ENCODE measurements at regions not wholly inside any gene's neighbourhood (a gene's known extent, or its start where the extent isn't known, plus 50 kb on each side); places are given as distances from the start of the nearest gene placed in this dataset.
"Not testable (repeated sequence)": the region's sequence is repeated elsewhere in the genome, so short reads cannot be mapped to it uniquely, and the experiment has no call there.

DNA sequence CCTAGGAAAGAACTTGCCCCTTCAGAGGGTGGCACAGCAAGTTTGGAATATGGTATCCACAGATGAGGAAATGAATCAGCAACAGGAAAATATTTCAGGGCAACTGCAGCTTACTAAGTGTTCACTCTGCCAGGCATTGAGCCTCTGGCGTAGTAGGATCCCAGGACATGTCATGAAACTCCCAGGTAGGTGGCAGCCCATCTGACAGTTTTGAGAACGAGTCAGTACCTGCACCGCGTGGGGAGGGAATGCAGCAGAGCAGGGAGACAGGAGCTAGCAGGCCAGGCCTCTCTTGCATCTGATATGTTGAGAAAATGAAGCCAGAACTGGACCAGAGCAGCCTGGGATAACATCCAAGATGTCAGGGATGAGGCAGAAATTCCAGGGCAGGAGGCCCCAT lies 208.6 kb downstream of the BCL2L11 start:
- DNase-seq (ENCODE audit: low spot score); in situ Hi-C loops (cut with MboI; ENCODE audit: low sequenced_read_pairs, unreplicated experiment): not testable (repeated sequence)

DNA sequence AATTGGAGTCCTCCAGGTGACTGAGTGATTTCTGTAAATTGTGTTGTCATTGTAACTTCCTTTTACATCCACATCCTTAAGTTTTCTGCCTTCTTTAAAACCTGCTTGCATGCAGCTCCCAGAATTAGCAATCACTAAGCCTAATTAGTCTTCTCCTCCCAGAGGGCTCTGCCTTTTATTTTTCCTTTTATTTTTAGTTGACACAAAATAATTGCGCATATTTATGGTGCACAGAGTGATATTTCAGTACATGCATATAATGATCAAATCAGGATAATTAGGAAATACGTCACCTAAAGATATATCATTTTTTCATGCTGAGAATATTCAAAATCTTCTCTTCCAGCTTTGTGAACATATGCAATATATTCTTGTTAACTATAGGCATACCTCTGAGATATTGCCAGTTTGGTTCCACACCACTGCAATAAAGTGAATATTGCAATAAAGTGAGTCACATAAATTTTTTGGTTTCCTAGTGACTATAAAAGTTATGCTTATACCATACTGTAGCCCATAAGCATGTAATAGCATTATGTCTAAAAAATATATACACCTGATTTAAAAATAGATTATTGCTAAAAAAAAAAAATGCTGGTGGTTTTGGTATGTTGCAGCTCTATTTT lies 210.5 kb downstream of the BCL2L11 start:
- in situ Hi-C loops (cut with MboI; ENCODE audit: low sequenced_read_pairs, unreplicated experiment), result not testable (repeated sequence)

DNA sequence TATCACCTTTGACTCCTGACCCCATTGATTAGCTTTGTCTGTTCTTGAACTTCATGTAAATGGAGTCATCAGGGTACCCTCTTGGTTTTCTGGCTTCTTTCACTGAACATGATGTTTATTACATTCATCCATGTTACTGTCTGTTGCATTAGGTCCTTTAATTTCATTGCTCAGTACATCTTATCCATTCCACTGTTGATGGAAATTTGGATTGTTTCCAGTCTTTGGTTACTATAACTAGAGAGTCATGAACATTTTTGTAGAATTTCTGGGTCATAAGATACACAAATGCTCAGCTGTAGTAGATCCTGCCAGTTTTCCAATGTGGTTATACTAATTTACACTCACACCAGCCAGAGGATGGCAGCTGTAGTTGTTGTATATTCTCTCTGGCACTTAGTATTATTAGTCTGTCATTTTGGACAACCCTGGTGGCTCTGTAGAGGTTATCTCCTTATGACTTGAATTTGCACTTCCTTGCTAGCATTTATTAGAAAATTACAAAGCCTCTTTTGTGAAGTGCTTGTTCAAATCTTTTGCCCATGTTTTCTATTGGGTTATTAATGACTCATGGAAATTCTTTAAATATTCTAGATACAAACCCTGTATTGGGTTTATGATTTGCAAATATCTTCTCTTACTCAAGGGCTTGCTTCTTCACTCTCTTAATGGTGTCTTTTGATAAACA lies 214.7 kb downstream of the BCL2L11 start:
- DNase-seq (ENCODE audit: low spot score); in situ Hi-C loops (cut with MboI; ENCODE audit: low sequenced_read_pairs, unreplicated experiment): not testable (repeated sequence)

More for the DNA sequence above, 210.5 kb downstream of the BCL2L11 start:
- DNase-seq (ENCODE audit: low spot score), result not testable (repeated sequence)

DNA sequence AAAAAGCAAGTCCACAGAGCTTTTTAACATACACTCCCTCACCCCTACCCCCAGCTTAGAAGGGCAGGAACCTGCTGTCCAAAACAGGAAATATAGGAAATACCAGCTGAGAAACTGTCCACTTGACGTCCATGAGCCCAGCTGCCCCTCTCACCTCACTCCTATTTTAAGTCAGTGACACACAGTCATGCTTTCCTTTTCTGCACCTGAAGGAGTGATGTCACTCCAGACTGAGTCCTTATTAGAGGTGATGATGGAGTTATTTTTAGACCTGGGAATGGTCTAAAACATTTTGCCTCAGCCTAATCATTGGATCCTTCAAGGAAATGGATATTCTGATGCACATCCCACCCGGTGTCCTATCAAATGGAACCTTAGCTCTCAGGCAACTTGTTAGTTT lies 217.8 kb downstream of the BCL2L11 start:
- DNase-seq (ENCODE audit: low spot score); in situ Hi-C loops (cut with MboI; ENCODE audit: low sequenced_read_pairs, unreplicated experiment): not testable (repeated sequence)

DNA sequence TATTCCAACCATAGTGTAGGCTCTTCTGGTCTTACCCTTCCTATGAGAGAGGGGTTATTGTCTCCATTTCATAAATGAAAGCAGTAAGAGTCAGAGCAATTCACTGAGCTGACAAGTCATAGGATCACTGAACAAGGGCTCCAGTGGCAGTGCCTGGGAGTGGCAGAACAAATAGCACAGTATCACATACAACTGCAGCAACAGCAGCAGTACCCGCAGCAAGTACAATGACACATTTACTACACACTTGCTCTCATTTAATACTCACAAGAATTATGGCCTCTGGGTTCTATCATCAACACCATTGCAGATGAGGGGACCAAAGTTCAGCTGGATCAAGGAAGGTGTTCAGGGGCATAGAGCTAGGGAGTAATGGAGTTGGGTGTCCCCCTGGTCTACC lies 218.8 kb downstream of the BCL2L11 start:
- in situ Hi-C loops (cut with MboI; ENCODE audit: low sequenced_read_pairs, unreplicated experiment); DNase-seq (ENCODE audit: low spot score): not testable (repeated sequence)

DNA sequence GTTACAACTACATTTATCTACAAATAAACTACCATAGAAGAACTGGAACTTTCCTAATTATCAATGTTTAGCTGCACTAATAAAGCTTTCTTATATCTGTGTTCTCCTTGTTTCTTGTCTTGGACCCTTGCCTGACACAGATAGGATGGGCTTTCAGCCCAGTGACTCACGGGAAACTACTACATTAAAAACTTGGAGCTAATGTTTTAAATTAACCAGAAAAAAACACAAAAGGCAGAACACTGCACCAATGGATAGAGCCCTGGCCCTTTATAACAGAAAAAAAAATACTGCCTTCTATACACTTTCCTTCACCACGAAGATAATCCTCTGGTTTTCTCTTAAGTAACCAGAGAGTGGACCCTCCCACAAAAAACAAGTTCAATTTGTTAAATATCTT lies 223.9 kb downstream of the BCL2L11 start:
- in situ Hi-C loops (cut with MboI; ENCODE audit: low sequenced_read_pairs, unreplicated experiment); DNase-seq (ENCODE audit: low spot score): not testable (repeated sequence)

DNA sequence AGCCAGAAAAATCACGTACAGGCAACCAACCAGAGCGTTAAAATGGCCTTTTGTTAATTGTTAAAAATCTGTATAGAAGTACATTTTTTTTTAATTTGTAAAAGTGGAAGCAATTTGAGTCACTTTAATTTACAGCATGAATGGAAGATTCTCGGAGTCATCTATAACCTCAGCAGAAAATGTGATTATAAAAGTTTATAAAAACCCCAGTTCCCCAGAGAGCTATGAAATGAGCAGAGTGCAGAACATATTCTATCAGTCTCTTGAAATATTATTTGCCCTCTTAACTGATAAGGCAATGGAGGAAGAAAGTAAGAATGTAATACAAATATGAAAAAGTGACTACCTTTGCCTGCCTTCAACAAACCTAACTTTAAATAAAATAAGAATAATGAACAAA lies 224.7 kb downstream of the BCL2L11 start:
- in situ Hi-C loops (cut with MboI; ENCODE audit: low sequenced_read_pairs, unreplicated experiment); DNase-seq (ENCODE audit: low spot score): not testable (repeated sequence)

DNA sequence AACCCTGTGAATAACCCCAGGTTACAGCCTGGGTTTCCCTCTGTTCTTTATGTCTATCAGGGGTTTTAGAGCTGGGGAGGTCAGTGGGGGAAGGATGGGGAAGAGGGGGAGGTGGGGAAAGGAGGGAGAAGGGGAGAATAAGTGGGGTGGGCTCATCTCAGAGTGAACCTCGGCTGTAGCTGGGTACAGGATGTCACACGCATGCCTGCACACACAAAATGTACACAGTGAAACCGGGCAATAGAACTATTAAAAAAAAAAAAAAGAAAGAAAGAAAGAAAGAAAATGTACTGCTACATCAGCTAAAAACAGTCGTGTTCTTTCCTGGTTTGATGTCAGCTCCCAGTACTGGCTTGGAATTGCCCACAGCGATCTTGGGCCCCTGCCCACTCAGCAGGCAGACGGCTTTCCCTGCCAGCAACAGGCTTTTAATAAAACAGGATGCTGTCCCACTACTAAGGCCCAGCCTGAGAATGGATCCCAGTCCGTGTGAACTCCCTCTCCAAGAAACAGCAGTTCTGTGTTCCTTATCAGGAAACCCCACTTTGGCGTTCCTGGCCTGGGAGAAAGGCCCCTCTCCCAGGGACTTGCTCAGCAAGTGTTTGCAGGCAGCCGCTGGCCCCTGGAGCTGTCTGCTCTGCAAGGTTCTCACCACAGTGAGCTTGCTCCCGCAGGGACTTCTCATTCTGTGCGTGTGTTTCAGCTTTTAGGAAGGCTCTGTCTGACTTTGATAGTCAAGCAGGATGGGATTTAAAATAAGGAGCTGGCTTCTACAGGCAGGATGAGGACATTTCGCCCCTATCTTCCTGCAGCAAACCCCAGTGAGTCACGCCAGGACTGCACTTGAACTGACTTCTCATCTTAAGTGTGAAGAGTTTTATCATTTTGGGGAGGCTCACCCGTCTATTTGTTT lies 225.6 kb downstream of the BCL2L11 start:
- in situ Hi-C loops (cut with MboI; ENCODE audit: low sequenced_read_pairs, unreplicated experiment); DNase-seq (ENCODE audit: low spot score): not testable (repeated sequence)

DNA sequence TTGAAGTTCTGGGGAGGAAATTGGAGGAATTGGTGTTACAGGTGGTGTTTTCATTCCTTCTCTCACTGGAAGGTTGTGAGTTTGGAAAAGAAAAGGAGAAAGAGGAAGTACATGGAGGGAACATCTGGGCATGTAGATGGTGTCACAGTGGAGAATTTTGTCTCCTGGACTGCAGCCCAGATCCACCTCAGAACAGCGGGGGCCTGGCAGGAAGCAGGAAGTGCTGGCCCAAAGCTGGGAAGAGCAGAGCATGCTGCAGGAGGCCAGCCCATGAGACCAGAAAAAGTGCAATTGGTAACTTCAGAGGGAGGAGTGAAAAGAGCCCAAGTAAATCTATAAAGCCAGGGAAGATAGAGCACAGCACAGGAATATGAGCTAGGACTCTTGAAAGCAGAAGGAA lies 227.0 kb downstream of the BCL2L11 start:
- DNase-seq (ENCODE audit: low spot score); in situ Hi-C loops (cut with MboI; ENCODE audit: low sequenced_read_pairs, unreplicated experiment): not testable (repeated sequence)

DNA sequence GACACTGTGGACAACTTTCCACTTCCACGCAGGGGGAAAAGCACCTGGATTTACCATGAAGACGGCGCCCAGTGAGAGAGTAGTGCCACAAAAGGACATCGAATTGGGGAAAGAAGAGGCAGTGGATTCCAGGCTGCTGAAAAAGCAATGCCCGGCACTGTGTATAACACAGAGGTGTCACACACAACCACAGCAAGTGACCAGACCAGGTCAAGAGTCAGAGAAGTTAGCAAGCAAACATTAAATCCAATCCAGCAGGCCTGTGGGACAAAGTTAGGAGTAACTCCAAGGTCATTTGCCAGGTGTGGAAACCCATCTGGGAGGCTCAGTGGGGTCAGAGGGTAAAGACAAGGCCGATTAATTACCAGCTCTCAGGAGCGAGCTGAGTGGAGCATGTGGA lies 227.6 kb downstream of the BCL2L11 start:
- DNase-seq (ENCODE audit: low spot score); in situ Hi-C loops (cut with MboI; ENCODE audit: low sequenced_read_pairs, unreplicated experiment): not testable (repeated sequence)

DNA sequence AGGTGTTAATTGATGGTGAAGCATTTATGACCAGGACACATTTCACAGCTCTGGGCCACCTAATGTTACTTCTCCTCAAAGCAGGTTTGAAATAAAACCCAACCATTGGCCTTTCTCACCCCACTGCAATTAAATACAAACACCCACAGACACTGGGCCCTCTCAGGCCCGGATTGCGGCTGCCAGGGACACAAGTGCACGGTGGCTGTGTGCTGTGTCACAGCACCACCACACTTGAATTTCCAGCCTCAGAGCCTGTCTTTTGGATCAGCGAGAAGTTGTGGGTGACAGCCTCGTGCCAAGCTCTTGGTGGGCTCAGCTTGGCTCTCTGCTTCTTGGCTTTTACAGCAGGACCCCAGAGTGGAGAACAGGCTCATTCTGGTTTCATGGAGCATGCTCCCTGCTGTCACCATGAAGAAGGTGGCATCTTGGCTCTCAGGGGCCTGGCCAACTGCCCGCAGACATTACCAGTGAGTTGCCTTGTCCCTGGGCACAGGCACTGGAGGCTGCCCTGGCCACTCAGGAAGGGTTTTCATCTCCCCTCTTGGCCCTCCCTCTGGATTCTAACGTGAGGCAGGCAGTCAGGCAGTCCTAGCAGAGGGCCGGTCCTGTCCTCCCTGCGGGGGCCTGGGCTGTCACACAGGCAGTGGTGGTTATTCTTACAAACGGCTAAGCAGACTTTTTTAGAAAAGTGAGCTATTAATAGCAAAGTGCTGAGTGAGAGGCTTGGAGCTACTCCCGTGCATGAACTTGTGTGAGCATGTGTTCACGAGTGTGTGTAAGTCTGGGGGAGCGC lies 234.5 kb downstream of the BCL2L11 start:
- in situ Hi-C loops (cut with MboI; ENCODE audit: low sequenced_read_pairs, unreplicated experiment), result not testable (repeated sequence)

DNA sequence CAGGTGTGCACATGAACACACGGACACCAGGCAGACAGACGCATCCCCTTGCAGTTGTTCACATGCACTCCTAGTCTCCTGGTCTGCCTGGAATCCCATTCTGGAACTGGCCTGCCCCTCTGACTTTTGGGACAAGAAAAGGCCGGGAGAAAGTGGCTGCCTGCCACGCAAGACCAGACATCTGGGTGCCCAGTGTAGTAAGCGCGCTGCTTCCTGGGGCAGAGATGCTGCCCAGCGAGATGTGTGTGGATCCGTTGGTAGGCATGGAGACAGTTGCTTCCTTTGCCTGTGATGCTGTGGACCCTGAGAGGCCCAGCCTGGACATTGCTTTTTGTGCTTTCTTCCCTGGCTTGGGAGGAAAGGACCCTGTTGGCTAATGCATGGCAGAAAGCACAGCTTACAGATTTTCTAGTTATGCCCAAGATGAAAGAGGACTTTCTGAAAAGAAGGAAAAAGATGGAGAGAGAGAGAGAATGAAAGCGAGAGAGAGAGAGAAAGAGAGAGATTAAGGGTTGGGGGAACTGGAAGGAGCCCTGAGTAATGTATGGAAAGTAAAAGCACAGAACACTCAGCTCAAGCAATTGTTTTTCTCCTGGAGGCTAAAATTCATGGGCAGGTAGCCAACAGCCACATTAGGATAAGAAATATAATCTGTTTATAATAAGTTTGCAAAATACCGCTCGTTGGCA lies 235.3 kb downstream of the BCL2L11 start:
- in situ Hi-C loops (cut with MboI; ENCODE audit: low sequenced_read_pairs, unreplicated experiment), result not testable (repeated sequence)

More for the DNA sequence above, 234.5 kb downstream of the BCL2L11 start:
- DNase-seq (ENCODE audit: low spot score), result not testable (repeated sequence)

DNA sequence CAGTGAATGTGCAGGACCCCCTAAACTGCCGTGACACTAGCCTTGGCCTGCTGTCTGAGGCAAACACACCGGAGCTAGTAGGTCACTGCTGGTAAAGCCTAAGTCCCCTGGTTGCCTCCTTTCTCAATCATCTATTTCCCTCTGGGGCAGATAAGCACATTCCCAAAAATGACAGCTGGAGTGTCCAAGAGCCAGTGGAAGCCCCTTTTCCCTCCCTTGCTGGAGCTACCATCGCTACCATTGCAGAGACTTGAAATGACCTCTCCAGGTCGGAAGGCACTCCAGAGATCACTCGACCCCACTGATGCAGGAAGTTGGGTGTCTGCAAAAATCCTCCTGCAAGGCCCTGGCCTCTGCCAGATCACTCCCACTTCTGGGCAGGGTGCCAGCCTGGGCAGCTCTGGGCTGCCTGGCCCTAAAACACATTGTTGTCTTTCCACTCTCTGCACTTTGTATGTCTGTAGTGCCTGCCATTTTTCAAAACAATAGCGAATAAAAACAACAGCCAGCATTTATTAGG lies 235.9 kb downstream of the BCL2L11 start:
- in situ Hi-C loops (cut with MboI; ENCODE audit: low sequenced_read_pairs, unreplicated experiment); DNase-seq (ENCODE audit: low spot score): not testable (repeated sequence)

More for the DNA sequence above, 235.3 kb downstream of the BCL2L11 start:
- DNase-seq (ENCODE audit: low spot score), result not testable (repeated sequence)

DNA sequence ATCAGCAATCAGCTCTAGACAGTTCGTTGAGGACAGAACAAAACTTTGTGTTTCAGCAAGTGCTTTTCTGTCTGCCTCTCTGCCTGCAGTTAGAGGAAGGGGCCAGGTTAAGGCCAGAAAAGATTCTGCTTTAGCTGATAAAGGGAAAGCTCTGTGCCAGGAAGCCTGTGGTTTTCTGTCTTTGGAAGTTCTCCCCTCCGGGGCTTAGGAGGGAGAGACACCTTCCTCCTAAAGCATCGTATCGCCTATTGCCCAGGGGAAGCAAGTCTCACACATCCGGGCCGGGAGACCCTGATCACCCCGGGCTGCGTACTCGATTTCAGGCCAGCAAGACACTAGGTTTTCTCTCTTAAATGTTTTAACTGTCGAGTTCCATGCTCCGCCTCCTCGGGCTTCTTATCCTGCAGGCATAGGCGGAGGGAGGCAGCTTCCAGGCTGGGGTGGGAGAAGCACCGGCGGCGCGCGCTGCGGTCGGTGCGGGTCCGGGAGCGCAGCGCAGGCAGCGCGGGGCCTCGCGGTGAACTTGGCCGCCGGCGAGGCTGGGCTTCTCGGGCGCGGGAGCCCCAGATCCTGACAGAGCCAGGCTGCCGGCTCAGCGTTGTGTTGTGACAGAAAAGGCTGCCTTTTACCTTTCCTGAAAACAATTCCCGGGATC lies 245.4 kb downstream of the BCL2L11 start:
- DNase-seq (ENCODE audit: low spot score); in situ Hi-C loops (cut with MboI; ENCODE audit: low sequenced_read_pairs, unreplicated experiment): not testable (repeated sequence)

DNA sequence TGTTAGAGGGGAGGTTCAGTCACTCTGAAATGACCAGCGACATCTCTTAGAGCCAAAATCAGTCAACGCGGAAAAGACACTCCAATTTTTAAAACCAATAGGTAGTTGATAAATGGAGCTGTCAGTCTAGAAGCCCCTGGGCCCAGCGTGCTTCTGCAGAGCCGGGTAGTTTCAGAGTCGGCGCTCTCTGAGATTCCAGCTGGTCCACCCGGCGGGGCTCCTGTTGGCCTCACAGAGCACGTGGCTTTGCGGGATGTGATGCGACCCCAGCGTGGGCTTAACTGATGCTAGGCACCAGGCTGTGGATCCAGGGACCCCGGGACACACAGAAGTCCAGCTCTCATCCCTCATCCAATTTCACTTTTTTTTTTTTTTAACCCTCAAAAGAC lies 245.9 kb downstream of the BCL2L11 start:
- in situ Hi-C loops (cut with MboI; ENCODE audit: low sequenced_read_pairs, unreplicated experiment), result not testable (repeated sequence)

DNA sequence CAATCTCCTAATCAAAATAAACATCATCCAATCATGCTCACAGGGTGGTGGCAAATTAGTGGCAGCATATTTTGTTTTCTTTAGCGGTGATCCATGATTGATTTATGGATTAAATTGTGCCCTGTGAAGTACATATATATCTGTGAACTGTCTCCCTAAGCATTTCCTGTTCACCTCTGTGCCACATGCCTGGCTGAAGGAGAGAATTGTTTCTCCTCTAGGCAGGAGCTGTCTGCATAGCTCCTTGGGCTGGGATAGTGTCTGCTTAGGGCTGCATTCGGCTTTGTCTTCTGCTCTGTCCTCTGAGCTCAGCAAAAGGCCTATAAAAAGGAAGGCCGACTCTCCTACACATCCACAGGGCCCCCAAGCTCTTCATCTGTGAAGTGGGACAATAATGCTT lies 246.4 kb downstream of the BCL2L11 start:
- in situ Hi-C loops (cut with MboI; ENCODE audit: low sequenced_read_pairs, unreplicated experiment); DNase-seq (ENCODE audit: low spot score): not testable (repeated sequence)

More for the DNA sequence above, 245.9 kb downstream of the BCL2L11 start:
- DNase-seq (ENCODE audit: low spot score), result not testable (repeated sequence)

DNA sequence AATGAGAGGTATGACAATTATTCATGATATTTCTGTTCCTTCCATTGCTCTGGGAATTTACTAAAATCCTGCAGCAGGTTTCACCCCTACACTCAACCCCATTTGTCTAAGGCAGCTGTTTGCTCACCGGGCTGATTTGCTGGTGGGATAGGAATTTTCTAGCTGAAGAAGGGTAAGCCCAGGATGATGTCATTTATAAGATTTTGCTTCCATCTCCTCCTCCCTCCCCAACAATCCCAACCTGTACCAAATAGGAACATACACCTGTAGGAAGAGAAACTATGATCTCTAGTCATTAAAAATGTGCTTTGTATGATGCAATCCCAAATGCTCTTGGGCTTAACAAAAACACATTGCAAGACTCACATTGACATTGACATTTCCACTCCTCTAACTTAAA lies 247.2 kb downstream of the BCL2L11 start:
- in situ Hi-C loops (cut with MboI; ENCODE audit: low sequenced_read_pairs, unreplicated experiment); DNase-seq (ENCODE audit: low spot score): not testable (repeated sequence)
